GM19351 (cell line): ENCODE measurements at regions not wholly inside any gene's neighbourhood (a gene's known extent, or its start where the extent isn't known, plus 50 kb on each side); places are given as distances from the start of the nearest gene placed in this dataset.

Experiments used
- ATAC-seq: cut with Tn5 transposase; IDR thresholded peaks from one replicate; pipeline ENCODE4 v1.9.1; 2021; ENCODE audit warnings: mild to moderate bottlenecking, moderate library complexity; ENCODE audit not compliant: unreplicated experiment

DNA sequence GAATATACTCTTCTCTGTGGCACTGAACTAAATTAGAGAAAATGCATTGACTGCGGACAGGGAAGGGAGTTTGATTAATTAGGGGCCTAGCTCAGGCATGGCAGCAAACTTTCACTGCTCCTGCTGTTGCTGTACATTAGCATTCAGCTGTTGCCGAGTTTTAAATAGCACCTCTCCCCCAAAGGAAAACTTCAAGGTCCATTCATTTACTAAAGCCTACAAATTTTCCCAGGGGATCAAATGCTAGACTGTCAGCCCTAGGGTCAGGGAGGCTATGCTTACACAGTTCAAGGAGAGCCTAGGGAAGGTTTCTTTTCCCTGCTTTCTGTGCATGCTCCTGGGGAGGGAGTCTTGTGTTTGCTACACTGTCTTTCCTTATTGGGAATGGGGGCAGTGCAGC is 60.0 kb upstream of the GZMB start:
- no peak for ATAC-seq

DNA sequence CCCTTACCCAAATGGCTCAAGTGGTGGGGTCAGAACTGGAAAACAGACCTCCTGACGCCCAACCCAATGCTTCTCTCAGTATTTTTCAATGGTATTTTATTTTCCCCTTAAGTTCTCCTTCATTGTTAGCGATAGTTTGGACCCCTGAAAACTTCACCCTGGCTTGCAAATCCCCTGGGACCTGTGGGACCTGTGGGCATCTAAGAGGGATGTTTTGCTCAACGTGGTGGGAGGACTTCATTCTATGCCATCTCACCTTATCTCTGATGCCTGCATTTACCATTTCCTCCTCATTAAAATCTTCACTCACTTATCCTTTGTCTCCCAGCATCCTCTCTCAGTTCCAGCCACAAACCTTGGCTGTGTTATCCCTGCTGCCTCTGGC is 59.4 kb upstream of the GZMB start:
- ATAC-seq = no peak

DNA sequence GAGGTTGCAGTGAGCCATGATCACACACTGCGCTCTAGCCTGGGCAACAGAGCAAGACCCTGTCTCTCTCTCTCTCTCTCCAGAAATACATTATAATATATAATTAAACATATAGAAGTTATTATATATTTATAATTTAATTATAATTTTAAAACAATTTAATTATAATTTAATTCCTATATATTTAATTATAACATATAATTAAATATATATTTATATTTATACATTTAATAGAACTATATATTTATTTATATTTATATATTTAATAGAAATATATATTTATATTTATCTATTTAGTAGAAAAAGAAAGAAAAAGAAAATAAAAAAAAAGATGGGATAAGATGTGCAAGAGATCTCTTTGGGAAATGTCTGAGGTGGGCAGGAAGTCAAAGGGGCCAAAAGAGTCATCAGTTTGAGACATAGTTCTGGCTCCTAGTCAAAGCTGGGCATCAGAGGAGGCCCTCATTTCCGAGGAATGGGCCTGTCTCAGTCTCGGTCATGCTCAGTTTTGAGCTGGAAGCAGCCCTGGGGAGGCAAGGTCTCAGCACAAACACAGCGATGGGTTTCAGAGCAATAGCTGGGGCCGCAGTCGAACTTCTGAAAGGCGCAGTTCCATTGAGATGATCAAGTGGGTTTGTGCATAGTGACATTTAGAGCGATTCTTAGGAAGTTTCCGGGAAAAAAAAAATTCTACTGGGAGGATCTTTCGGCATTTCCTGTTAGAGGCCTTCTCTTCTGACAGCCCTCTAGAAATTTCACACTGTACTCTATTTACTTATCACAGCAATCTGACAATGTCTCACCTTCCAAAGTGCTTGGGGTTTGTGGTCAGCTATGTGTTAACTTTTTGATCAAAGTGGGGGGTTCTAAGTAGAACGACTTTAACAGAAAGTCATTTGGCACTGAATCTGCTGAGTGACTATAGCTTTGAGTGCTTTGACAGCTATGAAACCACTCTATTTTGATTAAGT is 58.7 kb upstream of the GZMB start:
- ATAC-seq = peak; percentile 34

DNA sequence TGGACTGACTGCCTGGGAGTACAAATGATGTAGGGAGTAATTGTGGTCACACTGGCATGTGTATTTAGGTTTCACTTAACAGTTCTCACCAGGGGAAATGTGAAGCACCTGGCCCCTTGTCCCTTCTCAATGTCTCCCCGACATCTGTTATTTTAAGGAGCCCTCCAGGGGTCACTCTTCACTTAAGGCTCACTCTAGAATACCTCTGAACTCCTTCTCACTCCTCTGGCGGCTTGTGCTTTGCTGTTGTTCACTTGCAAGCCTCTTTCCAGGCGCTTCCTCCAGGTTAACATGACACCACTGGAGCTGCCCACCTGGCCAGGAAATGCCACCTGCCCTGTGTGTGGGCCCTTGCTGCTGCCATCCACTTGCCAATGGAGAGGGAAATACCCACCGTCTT is 56.5 kb upstream of the GZMB start:
- ATAC-seq = peak; percentile 50

DNA sequence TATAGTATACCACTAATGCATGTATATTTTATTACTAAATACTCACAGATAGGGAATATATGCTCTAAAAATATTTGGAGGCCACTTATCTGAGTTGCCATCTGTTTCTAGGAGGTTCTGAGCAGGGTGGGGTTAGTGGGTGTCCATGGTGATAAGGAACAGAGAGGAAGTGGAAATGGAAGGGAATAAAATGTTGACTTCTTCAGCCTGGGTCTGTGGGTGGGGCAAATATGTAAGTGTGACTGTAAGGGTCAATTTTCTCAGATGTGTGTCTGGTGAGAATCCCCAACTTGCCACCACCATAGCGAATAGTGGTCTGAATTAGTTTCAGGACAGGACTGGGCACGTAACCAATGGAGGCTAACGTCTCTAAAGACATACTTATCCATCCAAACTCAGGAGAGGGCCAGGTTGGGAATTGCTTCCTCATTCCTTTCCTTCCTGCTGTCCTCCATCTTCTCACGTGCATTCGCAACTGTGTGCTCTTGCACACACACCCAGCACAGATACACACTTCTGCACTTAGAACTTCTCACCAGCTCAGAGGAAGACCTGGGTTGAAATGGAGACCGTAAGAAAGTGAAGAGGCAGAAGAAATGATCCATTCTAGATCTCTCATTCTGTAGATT is 54.2 kb upstream of the GZMB start:
- ATAC-seq = no peak
